ENCODE measurements at regions not wholly inside any gene's neighbourhood (a gene's known extent, or its start where the extent isn't known, plus 50 kb on each side); places are given as distances from the start of the nearest gene placed in this dataset.

- in situ Hi-C loops (cut with HindIII; ENCODE audit: low sequenced_read_pairs) = no loop called here
- H3K4me3 ChIP-seq (ENCODE audit: low read depth, low read length) = no peak overlapping the region
- TF ChIP-seq, protein P1, sequence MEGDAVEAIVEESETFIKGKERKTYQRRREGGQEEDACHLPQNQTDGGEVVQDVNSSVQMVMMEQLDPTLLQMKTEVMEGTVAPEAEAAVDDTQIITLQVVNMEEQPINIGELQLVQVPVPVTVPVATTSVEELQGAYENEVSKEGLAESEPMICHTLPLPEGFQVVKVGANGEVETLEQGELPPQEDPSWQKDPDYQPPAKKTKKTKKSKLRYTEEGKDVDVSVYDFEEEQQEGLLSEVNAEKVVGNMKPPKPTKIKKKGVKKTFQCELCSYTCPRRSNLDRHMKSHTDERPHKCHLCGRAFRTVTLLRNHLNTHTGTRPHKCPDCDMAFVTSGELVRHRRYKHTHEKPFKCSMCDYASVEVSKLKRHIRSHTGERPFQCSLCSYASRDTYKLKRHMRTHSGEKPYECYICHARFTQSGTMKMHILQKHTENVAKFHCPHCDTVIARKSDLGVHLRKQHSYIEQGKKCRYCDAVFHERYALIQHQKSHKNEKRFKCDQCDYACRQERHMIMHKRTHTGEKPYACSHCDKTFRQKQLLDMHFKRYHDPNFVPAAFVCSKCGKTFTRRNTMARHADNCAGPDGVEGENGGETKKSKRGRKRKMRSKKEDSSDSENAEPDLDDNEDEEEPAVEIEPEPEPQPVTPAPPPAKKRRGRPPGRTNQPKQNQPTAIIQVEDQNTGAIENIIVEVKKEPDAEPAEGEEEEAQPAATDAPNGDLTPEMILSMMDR (IDR thresholded peaks at IDR 0.05; ENCODE audit: low read depth, low read length) = no peak
- no peak for DNase-seq (ENCODE audit: low read depth, low spot score)
Observed at GRCh38 chr2:48190230-48190629, 124.3 kb upstream of the FOXN2 start.

DNA sequence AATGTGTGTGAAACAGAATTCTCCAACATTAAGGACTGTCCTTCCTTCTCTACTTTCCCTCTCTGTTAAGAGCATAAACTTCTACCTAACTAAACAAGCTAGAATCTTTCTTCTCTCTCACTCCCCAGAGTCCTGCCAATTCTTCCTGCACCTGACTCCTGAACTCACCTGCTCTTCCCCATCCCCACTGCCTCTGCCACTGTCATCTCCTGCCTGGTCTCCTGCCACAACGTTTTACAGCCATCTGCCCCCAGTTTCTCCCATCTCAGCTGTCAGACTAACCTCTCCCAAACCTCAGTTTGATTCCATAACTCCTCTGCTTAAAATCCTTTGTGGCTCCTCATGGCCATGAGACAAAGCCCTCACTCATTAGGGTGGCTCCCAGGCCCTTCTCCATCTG lies 119.8 kb upstream of the FOXN2 start:
- DNase-seq (ENCODE audit: low read depth, low spot score) = no peak
- in situ Hi-C loops (cut with HindIII; ENCODE audit: low sequenced_read_pairs) = no loop called here
- H3K4me3 ChIP-seq (ENCODE audit: low read depth, low read length) = no peak overlapping the region
- TF ChIP-seq, protein P1 (IDR thresholded peaks at IDR 0.05; ENCODE audit: low read depth, low read length) = no peak

- no peak for DNase-seq (ENCODE audit: low read depth, low spot score)
- in situ Hi-C loops (cut with HindIII; ENCODE audit: low sequenced_read_pairs) = no loop called here
- TF ChIP-seq, protein P1 (IDR thresholded peaks at IDR 0.05; ENCODE audit: low read depth, low read length) = no peak
- no peak overlapping the region for H3K4me3 ChIP-seq (ENCODE audit: low read depth, low read length)
Observed at GRCh38 chr2:48195169-48195568, 119.3 kb upstream of the FOXN2 start.

- no peak overlapping the region for H3K4me3 ChIP-seq (ENCODE audit: low read depth, low read length)
- TF ChIP-seq, protein P1 (IDR thresholded peaks at IDR 0.05; ENCODE audit: low read depth, low read length) = no peak
- in situ Hi-C loops (cut with HindIII; ENCODE audit: low sequenced_read_pairs) = no loop called here
- DNase-seq (ENCODE audit: low read depth, low spot score) = no peak
Observed at GRCh38 chr2:48197618-48198017, 116.9 kb upstream of the FOXN2 start.

DNA sequence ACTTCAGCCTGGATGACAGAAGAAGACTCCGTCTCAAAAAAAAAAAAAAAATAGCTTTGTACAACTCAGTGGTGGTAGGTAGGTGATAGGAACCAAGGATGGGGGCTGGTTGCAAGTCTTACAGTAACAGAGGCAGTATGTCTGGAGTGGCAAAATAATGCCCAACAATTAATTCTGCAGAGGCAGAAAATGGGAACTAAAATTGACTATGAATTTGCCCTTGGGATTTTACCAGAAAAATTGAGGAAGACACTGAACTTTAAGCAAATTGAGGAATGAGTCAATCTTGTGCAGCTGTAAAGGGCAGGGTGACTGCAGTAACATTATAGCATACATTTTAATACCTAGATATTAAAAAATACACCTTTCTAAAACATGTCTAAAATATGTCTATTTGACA lies 116.1 kb upstream of the FOXN2 start:
- no peak for DNase-seq (ENCODE audit: low read depth, low spot score)
- TF ChIP-seq, protein P1 (IDR thresholded peaks at IDR 0.05; ENCODE audit: low read depth, low read length) = no peak

DNA sequence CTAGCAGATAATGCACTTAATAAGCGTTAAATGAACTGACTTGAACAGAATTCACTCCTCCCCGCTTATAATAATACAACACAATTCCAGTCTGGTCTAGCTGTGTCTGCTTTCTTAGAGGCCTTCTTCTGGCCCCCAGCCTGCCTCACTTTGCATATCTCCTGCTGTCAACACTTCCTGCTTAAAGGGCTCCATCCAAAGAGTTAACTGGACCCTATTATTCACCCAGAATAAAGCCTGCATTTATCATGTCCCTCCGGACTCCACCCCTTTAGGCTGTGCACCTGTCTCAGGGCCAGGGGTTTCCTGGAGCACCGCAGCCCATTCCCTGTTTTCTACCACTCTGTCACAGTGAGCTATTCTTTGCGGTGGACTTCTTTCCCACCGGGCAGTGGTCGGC lies 115.4 kb upstream of the FOXN2 start:
- TF ChIP-seq, protein P1 (IDR thresholded peaks at IDR 0.05; ENCODE audit: low read depth, low read length) = no peak
- no peak overlapping the region for H3K4me3 ChIP-seq (ENCODE audit: low read depth, low read length)

More for the DNA sequence above, 116.1 kb upstream of the FOXN2 start:
- in situ Hi-C loops (cut with HindIII; ENCODE audit: low sequenced_read_pairs) = no loop called here
- H3K4me3 ChIP-seq (ENCODE audit: low read depth, low read length) = no peak overlapping the region

More for the DNA sequence above, 115.4 kb upstream of the FOXN2 start:
- in situ Hi-C loops (cut with HindIII; ENCODE audit: low sequenced_read_pairs) = no loop called here
- no peak for DNase-seq (ENCODE audit: low read depth, low spot score)
